Neuronal stem cell (in vitro differentiated cells): ENCODE measurements at regions not wholly inside any gene's neighbourhood (a gene's known extent, or its start where the extent isn't known, plus 50 kb on each side); places are given as distances from the start of the nearest gene placed in this dataset.
A peak's percentile ranks its signal among the peaks of the same experiment; 100 is the strongest.

Experiments used
- DNase-seq: peaks from one replicate; pipeline ENCODE4 v3.0.0-alpha.2; 2013; ENCODE audit warnings: low spot score
- H2AFZ ChIP-seq: one replicate; pipeline ENCODE4 v1.6.1; 2013; ENCODE audit warnings: mild to moderate bottlenecking, low read length, inconsistent platforms
- H2AK5ac ChIP-seq: 2 replicates; pipeline ENCODE4 v1.6.1; 2013; ENCODE audit warnings: low read depth, mild to moderate bottlenecking, inconsistent platforms, low read length, moderate library complexity, mixed read lengths
- H2BK120ac ChIP-seq: 2 replicates; pipeline ENCODE4 v1.6.1; 2013; ENCODE audit warnings: low read depth, mild to moderate bottlenecking, inconsistent platforms, low read length, moderate library complexity, mixed read lengths
- H2BK12ac ChIP-seq: one replicate; pipeline ENCODE4 v1.6.1; 2013; ENCODE audit warnings: low read length, inconsistent platforms
- H2BK15ac ChIP-seq: 2 replicates; pipeline ENCODE4 v1.6.1; 2013; ENCODE audit warnings: mild to moderate bottlenecking, low read length, inconsistent platforms, mixed read lengths
- H2BK5ac ChIP-seq: one replicate; pipeline ENCODE4 v1.6.1; 2013; ENCODE audit warnings: inconsistent platforms, mild to moderate bottlenecking, low read length, moderate library complexity
- H3K14ac ChIP-seq: one replicate; pipeline ENCODE4 v1.6.1; 2013; ENCODE audit warnings: low read length, inconsistent platforms
- H3K18ac ChIP-seq: 2 replicates; pipeline ENCODE4 v1.6.1; 2013; ENCODE audit warnings: low read length, inconsistent platforms
- H3K23ac ChIP-seq: 2 replicates; pipeline ENCODE4 v1.6.1; 2013; ENCODE audit warnings: low read depth, mild to moderate bottlenecking, mixed read lengths, low read length, inconsistent platforms; ENCODE audit not compliant: poor library complexity
- H3K27ac ChIP-seq: replicated peaks from 3 replicates; pipeline ENCODE4 v1.5.1; 2013; ENCODE audit warnings: low read length, inconsistent platforms
- H3K27me3 ChIP-seq, 3 experiments: 2 replicates each; pipeline ENCODE4 v1.6.1; 2013; ENCODE audit warnings: low read length in 3 of 3, mild to moderate bottlenecking in 2 of 3, inconsistent platforms in 1 of 3, low read depth in 1 of 3, mixed read lengths in 1 of 3, moderate library complexity in 1 of 3; ENCODE audit not compliant: control insufficient read depth in 3 of 3, insufficient read depth in 3 of 3
- H3K36me3 ChIP-seq, 2 donors: replicated peaks in 1 of 2; 2 replicates each; pipeline ENCODE4 v1.6.1; 2013; ENCODE audit warnings: low read length in 2 of 2; ENCODE audit not compliant: control insufficient read depth in 2 of 2, insufficient read depth in 2 of 2
- H3K4ac ChIP-seq: 2 replicates; pipeline ENCODE4 v1.6.1; 2013; ENCODE audit warnings: inconsistent platforms, mild to moderate bottlenecking, low read length, moderate library complexity
- H3K4me1 ChIP-seq, 2 donors: 1 replicate in 1 of 2; 2 replicates in 1 of 2; pipeline ENCODE4 v1.6.1; 2013; ENCODE audit warnings: low read length in 2 of 2, low read depth in 1 of 2; ENCODE audit not compliant: control insufficient read depth in 2 of 2, insufficient read depth in 1 of 2
- H3K4me2 ChIP-seq: one replicate; pipeline ENCODE4 v1.6.1; 2013; ENCODE audit warnings: mild to moderate bottlenecking, low read length, inconsistent platforms; ENCODE audit not compliant: insufficient read depth, poor library complexity, severe bottlenecking
- H3K4me3 ChIP-seq, 2 donors: 2 replicates each; pipeline ENCODE4 v1.5.1; 2013; ENCODE audit warnings: low read length in 2 of 2, mild to moderate bottlenecking in 2 of 2, inconsistent platforms in 1 of 2, moderate library complexity in 1 of 2
- H3K79me1 ChIP-seq: one replicate; pipeline ENCODE4 v1.6.1; 2013; ENCODE audit warnings: low read depth, mild to moderate bottlenecking, inconsistent platforms, low read length, moderate library complexity
- H3K9ac ChIP-seq: one replicate; pipeline ENCODE4 v1.6.1; 2013; ENCODE audit warnings: mild to moderate bottlenecking, low read depth, low read length, inconsistent platforms; ENCODE audit not compliant: poor library complexity
- H3K9me3 ChIP-seq, 2 donors: replicated peaks in 1 of 2; 2 replicates each; pipeline versions ENCODE3 to v1.6.1; 2013; ENCODE audit warnings: low read length in 2 of 2, mild to moderate bottlenecking in 2 of 2, inconsistent platforms in 1 of 2, low read depth in 1 of 2, mixed read lengths in 1 of 2, moderate library complexity in 1 of 2; ENCODE audit not compliant: control insufficient read depth in 2 of 2, insufficient read depth in 1 of 2
- H4K8ac ChIP-seq: one replicate; pipeline ENCODE4 v1.6.1; 2013; ENCODE audit warnings: low read depth, mild to moderate bottlenecking, inconsistent platforms, low read length, moderate library complexity
- H4K91ac ChIP-seq: one replicate; pipeline ENCODE4 v1.6.1; 2013; ENCODE audit warnings: low read length, low read depth, mild to moderate bottlenecking, inconsistent platforms; ENCODE audit not compliant: poor library complexity
- WGBS, 2 donors: extraction: QIAGEN DNeasy Blood & Tissue Kit; methylation state at CpG; one replicate each; pipeline ENCODE4 v1.1.7; 2013; ENCODE audit warnings: missing lambda C conversion rate in 2 of 2, mixed read lengths in 1 of 2; ENCODE audit not compliant: insufficient read length in 2 of 2, insufficient replicate concordance in 1 of 2; ENCODE audit errors: extremely low coverage in 2 of 2; 5-methylcytosine and 5-hydroxymethylcytosine counted together

DNA sequence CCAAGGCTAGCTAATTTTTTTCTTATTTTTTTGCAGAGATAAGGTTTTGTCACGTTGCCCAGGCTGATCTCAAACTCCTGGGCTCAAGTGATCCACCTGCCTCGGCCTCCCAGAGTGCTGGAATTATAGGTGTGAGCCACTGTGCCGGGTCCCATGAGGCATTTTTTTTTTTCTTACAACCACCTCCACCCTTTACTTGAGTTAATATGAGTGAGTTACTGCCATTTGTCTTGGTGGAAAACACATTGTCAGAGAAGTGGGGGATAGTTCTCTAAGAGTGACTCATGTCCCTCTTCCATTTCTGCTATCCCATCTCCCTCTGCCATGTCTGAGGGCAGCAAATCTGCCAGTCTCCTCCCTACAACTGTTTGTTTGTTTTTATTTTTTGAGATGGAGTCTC is 163.4 kb upstream of the CLINT1 start:
- Histone ChIP-seq H3K18ac (no peak overlapping the region), H3K4me1 (peaks cover 0 to 6% of the 10 kb centered on the region in 2 donors), H3K14ac (no peak overlapping the region), H2BK12ac (no peak overlapping the region), H3K27me3 (no peaks in the 10 kb centered on the region), H2BK5ac (no peak overlapping the region), H2AFZ (no peak overlapping the region), H4K91ac (no peak overlapping the region), H2BK120ac (no peak overlapping the region), H3K4ac (no peak overlapping the region), H2AK5ac (no peak overlapping the region), H3K36me3 (no peaks in the 10 kb centered on the region), H3K4me3 (no peak overlapping the region), H3K23ac (no peak overlapping the region), H3K27ac (no peak overlapping the region), H3K9ac (no peak overlapping the region), H3K9me3 (no peaks in the 10 kb centered on the region), H3K79me1 (no peaks in the 10 kb centered on the region), H3K4me2 (no peak overlapping the region), H2BK15ac (no peak overlapping the region), H4K8ac (no peak overlapping the region)
- DNase-seq, result no peak
- no CpG with 5 or more reads among the region's 3 CpGs for WGBS, 2 donors

DNA sequence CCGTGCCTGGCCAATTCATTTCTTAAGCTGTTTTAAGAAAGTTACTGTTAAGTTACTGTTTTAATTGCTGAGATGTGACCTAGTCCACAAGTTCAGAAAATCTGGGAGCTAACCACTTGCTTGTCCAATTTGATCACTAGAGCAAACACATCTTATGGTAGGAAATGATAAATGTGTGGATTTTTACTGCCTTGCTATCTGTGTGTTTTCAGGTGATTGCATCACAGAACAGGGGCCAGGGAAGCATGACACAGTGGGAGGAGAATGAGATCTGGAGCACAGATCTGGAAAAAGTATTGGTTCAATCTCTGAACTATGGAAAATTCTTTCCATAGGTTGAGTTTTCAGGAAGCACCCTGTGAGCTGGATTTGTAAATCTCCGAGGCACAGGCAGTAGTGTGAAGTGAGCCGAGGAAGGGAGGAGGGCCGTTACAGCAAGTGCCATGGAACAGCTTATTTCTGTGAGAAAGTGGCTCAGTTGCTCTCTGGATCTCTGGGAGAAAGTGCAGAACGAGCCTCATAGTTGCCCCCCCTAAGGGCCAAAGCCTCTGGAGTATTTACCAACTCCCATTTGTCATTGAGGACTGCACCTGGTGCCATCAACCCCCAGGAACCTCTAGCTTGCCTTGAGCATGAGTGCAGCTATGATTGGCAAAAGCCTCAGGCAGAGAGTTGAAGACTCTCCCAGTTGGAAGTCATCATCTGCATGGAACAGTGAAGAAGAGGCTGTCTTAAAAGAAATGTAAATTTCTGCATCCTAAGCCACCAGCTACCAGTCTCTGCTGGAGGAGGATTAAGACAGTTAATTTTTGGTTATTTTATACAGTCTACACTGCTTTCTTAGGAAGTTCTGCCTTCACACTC is 161.8 kb upstream of the CLINT1 start:
- no peaks in the 10 kb centered on the region for H3K79me1 ChIP-seq
- no peak overlapping the region for H2BK12ac ChIP-seq
- H3K4me1 ChIP-seq, result peaks cover 0 to 10% of the 10 kb centered on the region in 2 donors
- H4K91ac ChIP-seq, result no peak overlapping the region
- no peak overlapping the region for H3K27ac ChIP-seq
- no peaks in the 10 kb centered on the region for H3K27me3 ChIP-seq
- H3K4me2 ChIP-seq, result no peak overlapping the region
- H2BK120ac ChIP-seq, result no peak overlapping the region
- no peaks in the 10 kb centered on the region for H3K9me3 ChIP-seq
- H3K9ac ChIP-seq, result no peak overlapping the region
- no peak for DNase-seq
- no peaks in the 10 kb centered on the region for H3K36me3 ChIP-seq
- no peak overlapping the region for H3K4ac ChIP-seq
- H2AFZ ChIP-seq, result no peak overlapping the region
- H3K4me3 ChIP-seq, result no peak overlapping the region
- no peak overlapping the region for H4K8ac ChIP-seq
- WGBS, 2 donors, result no CpG with 5 or more reads among the region's 5 CpGs
- H2BK5ac ChIP-seq, result no peak overlapping the region
- H3K23ac ChIP-seq, result no peak overlapping the region
- H3K14ac ChIP-seq, result no peak overlapping the region
- H2BK15ac ChIP-seq, result no peak overlapping the region
- H2AK5ac ChIP-seq, result no peak overlapping the region
- H3K18ac ChIP-seq, result no peak overlapping the region

DNA sequence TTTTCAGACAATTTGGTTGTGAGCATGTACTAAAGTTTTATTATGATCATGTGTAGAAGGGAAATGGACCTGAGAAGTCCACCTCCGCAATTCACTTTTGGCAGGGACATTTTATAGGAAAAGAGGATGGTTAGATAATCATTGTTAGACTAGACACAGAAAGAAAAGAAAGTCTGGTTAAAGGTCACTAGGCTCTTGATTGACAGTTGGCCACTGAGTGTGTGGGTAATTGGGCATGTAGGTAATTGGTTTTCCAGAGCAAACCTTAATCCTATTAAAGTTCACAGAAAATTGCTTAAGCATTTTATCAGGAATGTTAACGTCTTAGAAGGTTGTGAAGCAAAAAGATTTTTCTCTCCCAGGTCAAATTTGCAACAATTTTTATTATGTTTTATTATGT is 158.5 kb upstream of the CLINT1 start:
- H3K4me3 ChIP-seq, result no peak overlapping the region
- H2AK5ac ChIP-seq, result no peak overlapping the region
- no peak overlapping the region for H4K8ac ChIP-seq
- H3K79me1 ChIP-seq, result no peaks in the 10 kb centered on the region
- no peak overlapping the region for H4K91ac ChIP-seq
- H3K4ac ChIP-seq, result no peak overlapping the region
- no peak overlapping the region for H3K23ac ChIP-seq
- WGBS, 2 donors, result no CpG with 5 or more reads among the region's 2 CpGs
- peaks cover 3 to 13% of the 10 kb centered on the region in 2 donors for H3K4me1 ChIP-seq
- no peak overlapping the region for H2BK12ac ChIP-seq
- DNase-seq, result peak; percentile 37
- no peaks in the 10 kb centered on the region for H3K36me3 ChIP-seq
- no peaks in the 10 kb centered on the region for H3K27me3 ChIP-seq
- H3K9me3 ChIP-seq, result no peaks in the 10 kb centered on the region
- H3K27ac ChIP-seq, result peak overlapping the region; percentile 75
- H2AFZ ChIP-seq, result no peak overlapping the region
- no peak overlapping the region for H2BK5ac ChIP-seq
- no peak overlapping the region for H3K4me2 ChIP-seq
- no peak overlapping the region for H3K14ac ChIP-seq
- H3K9ac ChIP-seq, result no peak overlapping the region
- no peak overlapping the region for H2BK120ac ChIP-seq
- H2BK15ac ChIP-seq, result no peak overlapping the region
- no peak overlapping the region for H3K18ac ChIP-seq

DNA sequence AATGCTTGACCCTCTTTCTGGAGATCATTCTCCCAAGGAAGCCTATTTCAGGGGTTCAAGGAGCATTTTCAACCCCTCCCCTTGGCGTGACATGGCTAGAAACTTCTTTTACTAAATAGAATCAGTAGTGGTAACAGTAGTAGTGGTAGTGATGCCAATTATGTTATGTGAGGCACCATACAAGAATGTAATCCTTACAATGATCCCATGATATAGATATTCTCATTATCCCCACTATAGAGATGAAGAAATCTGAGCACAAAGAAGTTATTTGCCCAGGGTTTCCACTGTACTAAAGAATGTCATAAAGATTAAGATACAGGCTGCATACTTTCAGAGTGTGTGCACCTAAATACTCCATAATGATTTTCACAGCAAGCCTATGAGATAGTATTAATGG is 155.4 kb upstream of the CLINT1 start:
- Histone ChIP-seq H3K23ac (no peak overlapping the region), H3K18ac (peak overlapping the region; percentile 50), H3K4ac (no peak overlapping the region), H2BK12ac (no peak overlapping the region), H3K9me3 (no peaks in the 10 kb centered on the region), H3K4me1 (peaks cover 3 to 13% of the 10 kb centered on the region in 2 donors), H4K8ac (no peak overlapping the region), H3K4me3 (no peak overlapping the region), H3K14ac (no peak overlapping the region), H2BK5ac (no peak overlapping the region), H3K9ac (no peak overlapping the region), H2AFZ (no peak overlapping the region), H4K91ac (no peak overlapping the region), H2AK5ac (no peak overlapping the region), H3K27me3 (no peaks in the 10 kb centered on the region), H3K36me3 (no peaks in the 10 kb centered on the region), H3K79me1 (no peaks in the 10 kb centered on the region), H3K4me2 (no peak overlapping the region), H2BK120ac (no peak overlapping the region), H3K27ac (no peak overlapping the region), H2BK15ac (no peak overlapping the region)
- DNase-seq, result no peak
- WGBS, 2 donors, result no CpG with 5 or more reads among the region's 1 CpG
